SU-DHL-6 (cell line): ENCODE measurements at regions not wholly inside any gene's neighbourhood (a gene's known extent, or its start where the extent isn't known, plus 50 kb on each side); places are given as distances from the start of the nearest gene placed in this dataset.

Experiments
- CTCF ChIP-seq: fragments of 200-600 bp; sonication (generic); IDR thresholded peaks from one replicate; pipeline ENCODE4 v1.5.1; 2017; ENCODE audit warnings: antibody characterized with exemption, mild to moderate bottlenecking, low read length, moderate library complexity; ENCODE audit not compliant: insufficient read depth, poor library complexity, severe bottlenecking
- EZH2phosphoT487 ChIP-seq: fragments of 200-600 bp; sonication (generic), shearing (Covaris generic); conservative IDR thresholded peaks from 2 replicates; pipeline ENCODE4 v1.6.1; 2018; ENCODE audit warnings: mild to moderate bottlenecking, antibody characterized with exemption, low read length, moderate library complexity, mixed read lengths

- TF ChIP-seq CTCF (no peak), EZH2phosphoT487 (no peak)
These were observed 143.7 kb upstream of the COL1A2 start for GRCh38 chr7:94250987-94251386.
